HepG2 (cell line): ENCODE measurements at regions not wholly inside any gene's neighbourhood (a gene's known extent, or its start where the extent isn't known, plus 50 kb on each side); places are given as distances from the start of the nearest gene placed in this dataset.

Experiments
- ATAC-seq: fragments of 200-7000 bp; cut with Tn5 transposase; 3 replicates; pipeline ENCODE4 v1.9.1; 2020; ENCODE audit warnings: mild to moderate bottlenecking, moderate library complexity
- BruUV-seq: library from RNA; stranded (reverse); fragments of 400-500 nt; replicated peaks from 2 replicates; lab custom pipeline; 2021; lab: Mats Ljungman, UMichigan
- CTCF ChIA-PET: fragments of 300-600 bp; formaldehyde crosslinking; extraction: SDS; loops from one replicate; lab custom pipeline; 2021; ENCODE audit warnings: low total read pairs, inconsistent platforms, low intra/inter-chr PET ratio; lab: Yijun Ruan, JAX
- POLR2A ChIA-PET: fragments of 350-600 bp; sonication (Branson Sonifier 250); formaldehyde crosslinking; loops from one replicate; lab custom pipeline; 2020; ENCODE audit warnings: antibody characterized with exemption, inconsistent platforms; lab: Yijun Ruan, JAX
- DNase-seq: peaks from one replicate; pipeline ENCODE4 v3.0.0-alpha.2; 2015; ENCODE audit warnings: low spot score
- FAIRE-seq: peaks from 3 replicates; lab custom pipeline; 2011; peaks lifted over from hg19 to GRCh38; lab: Jason Lieb, UNC
- H2AFZ ChIP-seq: one replicate; pipeline ENCODE4 v1.6.1; 2011; ENCODE audit warnings: low read length, inconsistent platforms
- H3K27ac ChIP-seq: fragments of 300-600 bp; 3 replicates; pipeline ENCODE4 v1.8.0; 2011; ENCODE audit warnings: mixed run types, mild to moderate bottlenecking, mixed read lengths, low read length, inconsistent platforms; ENCODE audit not compliant: insufficient read depth; ENCODE audit errors: extremely low read length
- H3K27me3 ChIP-seq, 2 experiments: fragments of 200-600 bp in 1 of 2; 2 replicates in 1 of 2; 3 replicates in 1 of 2; pipeline versions ENCODE4 v1.6.0 to v1.8.0; 2011; ENCODE audit warnings: low read length in 2 of 2, mild to moderate bottlenecking in 2 of 2, moderate library complexity in 2 of 2, inconsistent platforms in 1 of 2; ENCODE audit not compliant: insufficient read depth in 2 of 2, control insufficient read depth in 1 of 2
- H3K36me3 ChIP-seq, 2 experiments: fragments of 200-600 bp in 1 of 2; replicated peaks in 1 of 2; 2 replicates in 1 of 2; 3 replicates in 1 of 2; pipeline versions ENCODE4 v1.5.1 to v1.8.0; 2011; ENCODE audit warnings: low read length in 2 of 2, inconsistent platforms in 1 of 2; ENCODE audit not compliant: insufficient read depth in 2 of 2, control insufficient read depth in 1 of 2
- H3K4me1 ChIP-seq: 2 replicates; pipeline ENCODE4 v1.5.1; 2012; ENCODE audit warnings: low read length, inconsistent platforms; ENCODE audit not compliant: insufficient read depth
- H3K4me2 ChIP-seq: 2 replicates; pipeline ENCODE4 v1.6.0; 2011; ENCODE audit warnings: low read depth, low read length, inconsistent platforms
- H3K4me3 ChIP-seq, 3 experiments: fragments of 200-600 bp in 1 of 3; sonication (generic), shearing (Covaris generic) in 1 of 3; replicated peaks in 1 of 3; 2 replicates each; pipeline ENCODE4 v1.5.1; 2011 to 2016; ENCODE audit warnings: low read length in 3 of 3, inconsistent platforms in 2 of 3, low read depth in 2 of 3, mild to moderate bottlenecking in 2 of 3, control low read depth in 1 of 3, mixed read lengths in 1 of 3; ENCODE audit not compliant: insufficient read depth in 1 of 3
- H3K79me2 ChIP-seq: one replicate; pipeline ENCODE4 v1.6.1; 2011; ENCODE audit warnings: low read length, inconsistent platforms; ENCODE audit not compliant: insufficient read depth
- H3K9ac ChIP-seq: 2 replicates; pipeline ENCODE4 v1.6.0; 2011; ENCODE audit warnings: mild to moderate bottlenecking, low read depth, low read length, inconsistent platforms; ENCODE audit not compliant: insufficient read depth
- H3K9me3 ChIP-seq: 2 replicates; pipeline ENCODE4 v1.5.1; 2012; ENCODE audit warnings: mild to moderate bottlenecking, low read length
- H4K20me1 ChIP-seq: 2 replicates; pipeline ENCODE4 v1.6.0; 2011; ENCODE audit warnings: inconsistent platforms, mild to moderate bottlenecking, low read length, moderate library complexity; ENCODE audit not compliant: insufficient read depth
- AGO2 ChIP-seq: fragments of 200-400 bp; formaldehyde crosslinking; optimal IDR thresholded peaks from 2 replicates; pipeline ENCODE3; 2017; ENCODE audit warnings: mild to moderate bottlenecking, low read depth, low read length, moderate library complexity
- ARNT2 ChIP-seq: sonication (generic); formaldehyde crosslinking; IDR thresholded peaks from 2 replicates; pipeline ENCODE4 v1.8.0; 2022; ENCODE audit warnings: mild to moderate bottlenecking, low read depth, missing genetic modification reagents, moderate library complexity
- ATM ChIP-seq: fragments of 450-650 bp; IDR thresholded peaks from 2 replicates; pipeline ENCODE4 v1.7.1; 2017; ENCODE audit warnings: mild to moderate bottlenecking, borderline replicate concordance
- ETS1 ChIP-seq: sonication (generic); formaldehyde crosslinking; IDR thresholded peaks from 2 replicates; pipeline ENCODE4 v1.4.0; 2020; ENCODE audit warnings: missing genetic modification reagents
- KLF11 ChIP-seq: IDR thresholded peaks from 2 replicates; pipeline ENCODE4 v1.6.1; 2016; ENCODE audit warnings: missing compliant biosample characterization
- MTA1 ChIP-seq: sonication (generic); formaldehyde crosslinking; IDR thresholded peaks from 2 replicates; pipeline ENCODE4 v1.4.0; 2020; ENCODE audit warnings: missing genetic modification reagents, mild to moderate bottlenecking, borderline replicate concordance
- NFKB2 ChIP-seq: sonication (generic); formaldehyde crosslinking; IDR thresholded peaks from 2 replicates; pipeline ENCODE4 v1.4.0; 2020; ENCODE audit warnings: missing genetic modification reagents, borderline replicate concordance
- PAF1 ChIP-seq: IDR thresholded peaks from 2 replicates; pipeline ENCODE4 v1.6.1; 2016; ENCODE audit warnings: missing genetic modification reagents, missing compliant biosample characterization
- PHF20 ChIP-seq: sonication (generic); formaldehyde crosslinking; IDR thresholded peaks from 2 replicates; pipeline ENCODE4 v1.5.0; 2020; ENCODE audit warnings: mild to moderate bottlenecking, missing genetic modification reagents
- POLR2AphosphoS5 ChIP-seq: IDR thresholded peaks from 2 replicates; pipeline ENCODE4 v1.6.1; 2012; ENCODE audit warnings: low read depth, low read length
- REXO4 ChIP-seq: sonication (generic); formaldehyde crosslinking; IDR thresholded peaks from 2 replicates; pipeline ENCODE4 v1.8.0; 2022; ENCODE audit warnings: missing genetic modification reagents, mild to moderate bottlenecking, borderline replicate concordance
- SKI ChIP-seq: fragments of 450-650 bp; IDR thresholded peaks from one replicate; pipeline ENCODE4 v1.6.1; 2018; ENCODE audit warnings: mild to moderate bottlenecking; ENCODE audit not compliant: partially characterized antibody
- ZBTB49 ChIP-seq: sonication (generic); formaldehyde crosslinking; IDR thresholded peaks from 2 replicates; pipeline ENCODE4 v1.4.0; 2020; ENCODE audit warnings: missing genetic modification reagents, borderline replicate concordance
- ZBTB7A ChIP-seq: sonication (generic); formaldehyde crosslinking; IDR thresholded peaks from 2 replicates; pipeline ENCODE4 v1.8.0; 2022; ENCODE audit warnings: mild to moderate bottlenecking, missing genetic modification reagents
- ZIK1 ChIP-seq: sonication (generic); formaldehyde crosslinking; IDR thresholded peaks from 2 replicates; pipeline ENCODE4 v1.5.0; 2020; ENCODE audit warnings: mild to moderate bottlenecking, low read depth, missing genetic modification reagents, borderline replicate concordance
- ZKSCAN1 ChIP-seq: fragments of 150-350 bp; IDR thresholded peaks from 2 replicates; pipeline ENCODE4 v1.6.1; 2014; ENCODE audit warnings: low read length
- ZNF766 ChIP-seq: sonication (generic); formaldehyde crosslinking; IDR thresholded peaks from 2 replicates; pipeline ENCODE4 v1.5.0; 2020; ENCODE audit warnings: missing genetic modification reagents, borderline replicate concordance
- WGBS: methylation state at CpG from one replicate; pipeline ENCODE4 v1.1.6; 2017; ENCODE audit warnings: low lambda C conversion rate; 5-methylcytosine and 5-hydroxymethylcytosine counted together
- in situ Hi-C: cut with HindIII; loops from 2 replicates; pipeline ENCODE4 v1.10.0; 2017; ENCODE audit warnings: low pct_unique_long_range_greater_than_20kb; ENCODE audit not compliant: extremely low pct_ligation_motif_present
- intact Hi-C: fragments of 100-400 bp; cut with micrococcal nuclease; formaldehyde crosslinking; loops from one replicate; pipeline ENCODE4 v1.10.0; 2022; ENCODE audit not compliant: unreplicated experiment

DNA sequence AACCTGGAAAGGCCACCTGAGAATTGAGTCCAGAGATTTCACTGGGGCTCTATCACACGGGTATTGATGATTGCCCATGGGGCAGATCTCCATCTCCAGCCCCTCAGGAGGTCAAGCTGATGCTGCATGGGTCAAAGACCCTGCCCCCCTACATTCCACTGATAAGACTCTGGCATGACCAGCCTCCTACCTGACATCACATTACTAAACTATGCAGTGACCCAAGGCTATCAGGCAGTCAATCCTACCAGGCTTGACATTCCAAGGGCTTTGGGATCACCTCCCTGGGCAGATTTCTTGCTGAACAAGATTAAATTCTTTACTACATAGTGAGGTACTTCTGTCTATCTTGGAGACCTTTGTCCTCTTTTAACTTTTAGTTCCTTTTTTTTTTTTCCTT lies 192.7 kb upstream of the STS start:
- no TSS peak for BruUV-seq
- no peaks in the 10 kb centered on the region for H3K36me3 ChIP-seq
- intact Hi-C loops (no loop called here), in situ Hi-C loops (no loop called here)
- no peaks in the 10 kb centered on the region; the same call in 1 of the 2 replicates for H3K9me3 ChIP-seq
- no peak for FAIRE-seq
- CTCF ChIA-PET: no interaction called here
- no peak for DNase-seq
- H3K27ac ChIP-seq: no peak overlapping the region
- H3K4me1 ChIP-seq: no peaks in the 10 kb centered on the region
- POLR2A ChIA-PET: no interaction called here
- no peak overlapping the region for H3K4me2 ChIP-seq
- H3K4me3 ChIP-seq: no peak overlapping the region
- no peak overlapping the region for H3K9ac ChIP-seq
- no CpG with 5 or more reads among the region's 1 CpG for WGBS
- ATAC-seq: no peak
- no peaks in the 10 kb centered on the region for H3K27me3 ChIP-seq
- TF ChIP-seq AGO2 (no peak), ZKSCAN1 (no peak), ATM (no peak), POLR2AphosphoS5 (no peak), ZBTB7A (CRISPR knock-in tag) (no peak), KLF11 (CRISPR knock-in tag) (no peak)
- H2AFZ ChIP-seq: no peak overlapping the region
- no peaks in the 10 kb centered on the region for H4K20me1 ChIP-seq
- H3K79me2 ChIP-seq: no peaks in the 10 kb centered on the region

DNA sequence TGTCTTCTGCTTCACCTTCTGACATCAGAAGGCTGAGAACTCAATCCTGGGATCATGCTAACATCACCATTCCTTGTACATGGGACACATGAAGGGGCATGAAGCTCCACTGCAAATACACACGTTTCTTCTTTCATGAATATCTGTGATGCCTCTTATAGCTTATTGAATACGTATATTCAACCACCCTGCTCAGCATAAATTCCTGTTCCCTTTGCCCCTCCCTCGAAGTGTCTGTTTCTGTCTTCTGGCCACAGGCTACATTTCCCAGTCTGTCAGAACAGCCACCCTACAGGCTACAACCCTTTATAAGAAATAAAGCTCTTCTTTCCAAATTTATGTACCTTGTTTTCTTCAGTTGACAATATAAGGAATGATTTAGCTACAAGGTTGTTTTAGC lies 201.3 kb upstream of the STS start:
- ChIA-PET CTCF (no interaction called here), POLR2A (no interaction called here)
- Histone ChIP-seq H3K4me2 (no peak overlapping the region), H4K20me1 (no peaks in the 10 kb centered on the region), H3K27me3 (no peaks in the 10 kb centered on the region), H2AFZ (no peak overlapping the region), H3K4me3 (no peak overlapping the region), H3K79me2 (no peaks in the 10 kb centered on the region), H3K4me1 (no peaks in the 10 kb centered on the region), H3K9me3 (no peaks in the 10 kb centered on the region), H3K27ac (no peak overlapping the region), H3K9ac (no peak overlapping the region), H3K36me3 (no peaks in the 10 kb centered on the region)
- ATAC-seq: no peak
- no TSS peak for BruUV-seq
- in situ Hi-C loops: no loop called here
- intact Hi-C loops: no loop called here
- FAIRE-seq: no peak
- no peak for DNase-seq
- WGBS: 4% methylated on average over 3 of the region's 3 CpGs
- no peak for TF ChIP-seq ZIK1 (CRISPR knock-in tag)
- TF ChIP-seq ZBTB49 (CRISPR knock-in tag): no peak
- TF ChIP-seq SKI: no peak
- no peak for TF ChIP-seq REXO4 (CRISPR knock-in tag)
- TF ChIP-seq ETS1: no peak
- TF ChIP-seq NFKB2: no peak
- TF ChIP-seq ARNT2 (CRISPR knock-in tag): no peak
- TF ChIP-seq ZNF766 (CRISPR knock-in tag): no peak
- TF ChIP-seq MTA1 (CRISPR knock-in tag): no peak
- no peak for TF ChIP-seq PHF20 (CRISPR knock-in tag)
- no peak for TF ChIP-seq PAF1 (CRISPR knock-in tag)
